HL-60 (cell line): ENCODE measurements at regions not wholly inside any gene's neighbourhood (a gene's known extent, or its start where the extent isn't known, plus 50 kb on each side); places are given as distances from the start of the nearest gene placed in this dataset.

Experiments
- DNase-seq, 2 experiments: peaks; one replicate each; pipeline ENCODE4 v3.0.0-alpha.2; 2010 to 2020; ENCODE audit warnings: low read depth in 1 of 2, low spot score in 1 of 2
- H3K27ac ChIP-seq: fragments of 250-450 bp; sonication (Bioruptor Pico); replicated peaks from 2 replicates; pipeline ENCODE4 v1.5.1; 2020; ENCODE audit warnings: mild to moderate bottlenecking, moderate library complexity
- H3K27me3 ChIP-seq: fragments of 250-450 bp; sonication (Bioruptor Pico); 2 replicates; pipeline ENCODE4 v1.5.1; 2021; ENCODE audit warnings: mild to moderate bottlenecking, moderate library complexity; ENCODE audit not compliant: insufficient read depth, poor library complexity, severe bottlenecking
- H3K4me3 ChIP-seq: replicated peaks from 2 replicates; pipeline ENCODE4 v1.5.1; 2011; ENCODE audit warnings: mild to moderate bottlenecking, control low read depth, low read length; ENCODE audit not compliant: insufficient read depth
- GABPA ChIP-seq: IDR thresholded peaks from 2 replicates; pipeline ENCODE4 v1.6.1; 2012; ENCODE audit warnings: low read depth
- POLR2AphosphoS5 ChIP-seq: IDR thresholded peaks from 2 replicates; pipeline ENCODE4 v1.6.1; 2012; ENCODE audit warnings: low read depth
- SPI1 ChIP-seq: IDR thresholded peaks from 2 replicates; pipeline ENCODE4 v1.6.1; 2012; ENCODE audit warnings: low read depth, mild to moderate bottlenecking, borderline replicate concordance
- TF ChIP-seq, protein P1 (sequence below): IDR thresholded peaks from one replicate; pipeline ENCODE4 v1.5.1; 2011; ENCODE audit warnings: low read length, control low read depth, inconsistent platforms; ENCODE audit not compliant: insufficient read depth
- TF ChIP-seq, protein P2 (sequence below): IDR thresholded peaks from 2 replicates; pipeline ENCODE4 v1.6.1; 2012; ENCODE audit warnings: low read depth; ENCODE audit not compliant: insufficient replicate concordance

DNA sequence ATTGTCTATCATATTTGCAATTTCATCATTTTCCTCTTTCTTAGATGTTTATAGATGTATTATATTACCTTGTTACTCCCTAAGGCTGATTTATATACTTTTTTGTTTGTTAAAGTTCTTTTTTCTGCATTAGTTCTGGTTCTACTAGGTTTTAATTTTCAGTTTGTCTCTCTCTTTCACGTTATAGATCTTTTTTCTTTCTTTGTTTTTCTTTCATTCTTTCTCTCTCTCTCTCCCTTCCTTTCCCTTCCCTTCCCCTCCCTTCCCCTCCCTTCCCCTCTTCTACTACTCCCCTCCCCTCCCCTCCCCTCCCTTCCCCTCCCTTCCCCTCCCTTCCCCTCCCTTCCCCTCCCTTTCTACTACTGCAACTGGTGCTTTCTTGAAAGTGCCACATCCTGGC, 345.3 kb downstream of the CENPW start:
- DNase-seq = no peak
- Histone ChIP-seq H3K27ac (no peak overlapping the region), H3K27me3 (no peaks in the 10 kb centered on the region), H3K4me3 (no peak overlapping the region)
- TF ChIP-seq, protein P1, sequence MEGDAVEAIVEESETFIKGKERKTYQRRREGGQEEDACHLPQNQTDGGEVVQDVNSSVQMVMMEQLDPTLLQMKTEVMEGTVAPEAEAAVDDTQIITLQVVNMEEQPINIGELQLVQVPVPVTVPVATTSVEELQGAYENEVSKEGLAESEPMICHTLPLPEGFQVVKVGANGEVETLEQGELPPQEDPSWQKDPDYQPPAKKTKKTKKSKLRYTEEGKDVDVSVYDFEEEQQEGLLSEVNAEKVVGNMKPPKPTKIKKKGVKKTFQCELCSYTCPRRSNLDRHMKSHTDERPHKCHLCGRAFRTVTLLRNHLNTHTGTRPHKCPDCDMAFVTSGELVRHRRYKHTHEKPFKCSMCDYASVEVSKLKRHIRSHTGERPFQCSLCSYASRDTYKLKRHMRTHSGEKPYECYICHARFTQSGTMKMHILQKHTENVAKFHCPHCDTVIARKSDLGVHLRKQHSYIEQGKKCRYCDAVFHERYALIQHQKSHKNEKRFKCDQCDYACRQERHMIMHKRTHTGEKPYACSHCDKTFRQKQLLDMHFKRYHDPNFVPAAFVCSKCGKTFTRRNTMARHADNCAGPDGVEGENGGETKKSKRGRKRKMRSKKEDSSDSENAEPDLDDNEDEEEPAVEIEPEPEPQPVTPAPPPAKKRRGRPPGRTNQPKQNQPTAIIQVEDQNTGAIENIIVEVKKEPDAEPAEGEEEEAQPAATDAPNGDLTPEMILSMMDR = no peak
- TF ChIP-seq SPI1 = no peak
- TF ChIP-seq POLR2AphosphoS5 = no peak
- no peak for TF ChIP-seq GABPA
- TF ChIP-seq, protein P2, sequence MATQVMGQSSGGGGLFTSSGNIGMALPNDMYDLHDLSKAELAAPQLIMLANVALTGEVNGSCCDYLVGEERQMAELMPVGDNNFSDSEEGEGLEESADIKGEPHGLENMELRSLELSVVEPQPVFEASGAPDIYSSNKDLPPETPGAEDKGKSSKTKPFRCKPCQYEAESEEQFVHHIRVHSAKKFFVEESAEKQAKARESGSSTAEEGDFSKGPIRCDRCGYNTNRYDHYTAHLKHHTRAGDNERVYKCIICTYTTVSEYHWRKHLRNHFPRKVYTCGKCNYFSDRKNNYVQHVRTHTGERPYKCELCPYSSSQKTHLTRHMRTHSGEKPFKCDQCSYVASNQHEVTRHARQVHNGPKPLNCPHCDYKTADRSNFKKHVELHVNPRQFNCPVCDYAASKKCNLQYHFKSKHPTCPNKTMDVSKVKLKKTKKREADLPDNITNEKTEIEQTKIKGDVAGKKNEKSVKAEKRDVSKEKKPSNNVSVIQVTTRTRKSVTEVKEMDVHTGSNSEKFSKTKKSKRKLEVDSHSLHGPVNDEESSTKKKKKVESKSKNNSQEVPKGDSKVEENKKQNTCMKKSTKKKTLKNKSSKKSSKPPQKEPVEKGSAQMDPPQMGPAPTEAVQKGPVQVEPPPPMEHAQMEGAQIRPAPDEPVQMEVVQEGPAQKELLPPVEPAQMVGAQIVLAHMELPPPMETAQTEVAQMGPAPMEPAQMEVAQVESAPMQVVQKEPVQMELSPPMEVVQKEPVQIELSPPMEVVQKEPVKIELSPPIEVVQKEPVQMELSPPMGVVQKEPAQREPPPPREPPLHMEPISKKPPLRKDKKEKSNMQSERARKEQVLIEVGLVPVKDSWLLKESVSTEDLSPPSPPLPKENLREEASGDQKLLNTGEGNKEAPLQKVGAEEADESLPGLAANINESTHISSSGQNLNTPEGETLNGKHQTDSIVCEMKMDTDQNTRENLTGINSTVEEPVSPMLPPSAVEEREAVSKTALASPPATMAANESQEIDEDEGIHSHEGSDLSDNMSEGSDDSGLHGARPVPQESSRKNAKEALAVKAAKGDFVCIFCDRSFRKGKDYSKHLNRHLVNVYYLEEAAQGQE = no peak

DNA sequence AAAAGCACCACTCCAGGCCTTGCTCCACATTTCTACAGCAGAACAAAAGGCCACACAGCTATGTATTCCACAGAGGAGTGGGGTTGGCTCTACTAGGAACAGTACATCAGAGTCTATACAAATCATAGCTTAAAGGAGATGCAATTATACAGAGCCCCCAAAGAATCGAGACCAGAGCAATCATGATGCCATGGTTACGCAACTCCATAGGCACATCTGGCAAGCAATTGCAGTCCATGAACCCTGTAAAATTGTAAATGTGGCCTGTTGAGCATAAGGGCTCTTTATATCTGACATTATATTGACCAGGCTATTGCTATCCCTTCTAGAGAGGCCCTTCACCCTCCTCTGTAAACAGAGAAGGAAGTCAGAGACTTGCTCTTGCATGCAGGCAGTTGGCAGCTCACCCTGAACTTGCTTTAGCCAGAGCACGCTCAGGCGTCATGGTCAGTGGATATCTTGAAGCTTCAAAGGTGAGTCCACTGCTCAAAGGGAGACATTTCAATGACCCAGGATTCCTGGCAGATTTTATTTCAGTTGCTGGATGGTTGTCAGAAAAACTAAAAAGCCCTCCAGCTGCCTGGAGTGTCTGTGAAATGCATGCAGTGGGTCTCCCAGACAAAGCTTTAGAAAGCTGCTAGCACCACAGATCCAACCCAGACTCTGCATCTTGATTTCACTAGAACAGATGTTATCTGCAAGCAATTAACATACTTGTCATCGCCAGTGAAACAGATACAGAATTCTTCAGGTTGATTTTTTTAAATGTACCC, 357.2 kb downstream of the CENPW start:
- Histone ChIP-seq H3K27ac (no peak overlapping the region), H3K27me3 (no peaks in the 10 kb centered on the region), H3K4me3 (no peak overlapping the region)
- no peak for DNase-seq
- TF ChIP-seq GABPA (no peak), SPI1 (no peak), POLR2AphosphoS5 (no peak)
- TF ChIP-seq, protein P1 = no peak
- TF ChIP-seq, protein P2 = no peak

GRCh38 chr6:126698732-126699240, 358.9 kb downstream of the CENPW start:
- Histone ChIP-seq H3K27ac (no peak overlapping the region), H3K4me3 (no peak overlapping the region), H3K27me3 (no peaks in the 10 kb centered on the region)
- no peak for DNase-seq
- no peak for TF ChIP-seq SPI1
- no peak for TF ChIP-seq GABPA
- no peak for TF ChIP-seq POLR2AphosphoS5
- TF ChIP-seq, protein P2 = no peak
- TF ChIP-seq, protein P1 = no peak
